Astrocyte of the spinal cord (primary cell): ENCODE measurements at regions not wholly inside any gene's neighbourhood (a gene's known extent, or its start where the extent isn't known, plus 50 kb on each side); places are given as distances from the start of the nearest gene placed in this dataset.

Experiments used
- DNase-seq: peaks from one replicate; pipeline ENCODE4 v3.0.0; 2011; ENCODE audit warnings: low read depth, low spot score
- H3K4me3 ChIP-seq: 2 replicates; pipeline ENCODE4 v1.5.1; 2011; ENCODE audit warnings: low read depth, mild to moderate bottlenecking, low read length, moderate library complexity
- in situ Hi-C: cut with HindIII; loops from 2 replicates; pipeline ENCODE4 v1.10.0; 2017; ENCODE audit warnings: low sequenced_read_pairs
- TF ChIP-seq, protein P1 (sequence below): IDR thresholded peaks from 2 replicates; pipeline ENCODE4 v1.5.1; 2012; ENCODE audit warnings: low read depth, mild to moderate bottlenecking, low read length, inconsistent platforms

- no peak overlapping the region for H3K4me3 ChIP-seq
- in situ Hi-C loops, result no loop called here
- DNase-seq, result peak; percentile 16
- TF ChIP-seq, protein P1, sequence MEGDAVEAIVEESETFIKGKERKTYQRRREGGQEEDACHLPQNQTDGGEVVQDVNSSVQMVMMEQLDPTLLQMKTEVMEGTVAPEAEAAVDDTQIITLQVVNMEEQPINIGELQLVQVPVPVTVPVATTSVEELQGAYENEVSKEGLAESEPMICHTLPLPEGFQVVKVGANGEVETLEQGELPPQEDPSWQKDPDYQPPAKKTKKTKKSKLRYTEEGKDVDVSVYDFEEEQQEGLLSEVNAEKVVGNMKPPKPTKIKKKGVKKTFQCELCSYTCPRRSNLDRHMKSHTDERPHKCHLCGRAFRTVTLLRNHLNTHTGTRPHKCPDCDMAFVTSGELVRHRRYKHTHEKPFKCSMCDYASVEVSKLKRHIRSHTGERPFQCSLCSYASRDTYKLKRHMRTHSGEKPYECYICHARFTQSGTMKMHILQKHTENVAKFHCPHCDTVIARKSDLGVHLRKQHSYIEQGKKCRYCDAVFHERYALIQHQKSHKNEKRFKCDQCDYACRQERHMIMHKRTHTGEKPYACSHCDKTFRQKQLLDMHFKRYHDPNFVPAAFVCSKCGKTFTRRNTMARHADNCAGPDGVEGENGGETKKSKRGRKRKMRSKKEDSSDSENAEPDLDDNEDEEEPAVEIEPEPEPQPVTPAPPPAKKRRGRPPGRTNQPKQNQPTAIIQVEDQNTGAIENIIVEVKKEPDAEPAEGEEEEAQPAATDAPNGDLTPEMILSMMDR, result peak; percentile 49
Observed at GRCh38 chr2:151161821-151162551, 99.7 kb downstream of the RBM43 start.

- DNase-seq, result no peak
- TF ChIP-seq, protein P1, result no peak
- no peak overlapping the region for H3K4me3 ChIP-seq
- in situ Hi-C loops, result no loop called here
Observed at GRCh38 chr2:151159109-151159662, 102.5 kb downstream of the RBM43 start.

DNA sequence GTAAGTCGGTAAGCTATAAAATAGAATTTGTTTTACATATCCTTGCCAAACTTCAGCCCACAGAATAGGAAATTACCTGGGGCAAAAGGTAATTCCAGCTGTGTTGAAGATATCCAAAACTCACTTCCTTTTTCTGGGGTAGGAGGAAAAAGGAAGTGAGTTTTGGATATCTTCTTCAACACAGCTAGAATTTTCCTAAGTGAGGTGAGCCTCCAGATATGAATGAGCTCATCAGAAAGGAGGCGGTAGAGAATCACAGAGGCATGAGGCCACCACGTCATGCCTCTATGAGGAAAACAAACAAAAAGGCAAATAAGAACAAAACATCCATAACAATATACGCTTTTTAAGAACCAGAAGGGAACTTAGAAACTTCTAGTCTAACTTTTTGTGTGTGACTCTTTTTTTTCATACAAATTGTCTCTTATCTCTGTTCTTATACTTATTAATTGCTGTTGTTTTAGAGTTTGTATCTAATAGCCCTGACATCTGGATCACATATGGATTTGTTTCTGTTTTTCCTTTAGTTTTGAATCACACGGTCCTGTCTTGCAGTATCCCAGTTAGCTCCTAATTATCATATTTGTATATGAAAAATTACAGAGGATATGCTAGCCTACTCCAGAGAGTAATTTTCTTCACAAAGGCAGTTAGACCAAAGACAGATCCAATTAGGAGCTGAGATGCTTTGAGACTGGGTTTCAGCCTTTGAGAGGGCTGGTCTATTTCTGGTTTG is 104.5 kb downstream of the RBM43 start:
- DNase-seq, result no peak
- TF ChIP-seq, protein P1, result no peak
- H3K4me3 ChIP-seq, result no peak overlapping the region
- in situ Hi-C loops, result no loop called here

GRCh38 chr2:151156431-151156830 is 105.2 kb downstream of the RBM43 start:
- no peak for DNase-seq
- TF ChIP-seq, protein P1, result no peak
- in situ Hi-C loops, result no loop called here
- H3K4me3 ChIP-seq, result no peak overlapping the region

DNA sequence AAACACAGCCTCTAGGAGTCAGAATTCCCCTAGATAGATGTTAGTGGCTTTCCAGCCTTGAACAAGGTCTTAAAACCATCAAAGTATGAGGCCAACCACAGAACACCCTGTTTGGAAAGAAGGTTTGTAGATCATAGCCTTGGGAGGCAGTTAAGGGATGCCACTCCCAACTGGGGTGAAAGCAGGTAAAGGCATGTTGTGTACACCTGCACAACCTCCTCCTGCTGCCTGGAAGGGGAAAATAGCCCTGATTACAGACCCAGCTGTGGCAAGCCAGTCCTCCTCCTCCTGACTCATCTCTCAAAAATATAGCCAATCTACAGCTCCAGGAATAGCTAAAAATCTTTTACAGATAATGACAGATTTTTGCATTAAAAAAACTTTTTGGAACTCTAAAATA is 108.1 kb downstream of the RBM43 start:
- no peak overlapping the region for H3K4me3 ChIP-seq
- DNase-seq, result no peak
- in situ Hi-C loops, result no loop called here
- TF ChIP-seq, protein P1, result no peak

DNA sequence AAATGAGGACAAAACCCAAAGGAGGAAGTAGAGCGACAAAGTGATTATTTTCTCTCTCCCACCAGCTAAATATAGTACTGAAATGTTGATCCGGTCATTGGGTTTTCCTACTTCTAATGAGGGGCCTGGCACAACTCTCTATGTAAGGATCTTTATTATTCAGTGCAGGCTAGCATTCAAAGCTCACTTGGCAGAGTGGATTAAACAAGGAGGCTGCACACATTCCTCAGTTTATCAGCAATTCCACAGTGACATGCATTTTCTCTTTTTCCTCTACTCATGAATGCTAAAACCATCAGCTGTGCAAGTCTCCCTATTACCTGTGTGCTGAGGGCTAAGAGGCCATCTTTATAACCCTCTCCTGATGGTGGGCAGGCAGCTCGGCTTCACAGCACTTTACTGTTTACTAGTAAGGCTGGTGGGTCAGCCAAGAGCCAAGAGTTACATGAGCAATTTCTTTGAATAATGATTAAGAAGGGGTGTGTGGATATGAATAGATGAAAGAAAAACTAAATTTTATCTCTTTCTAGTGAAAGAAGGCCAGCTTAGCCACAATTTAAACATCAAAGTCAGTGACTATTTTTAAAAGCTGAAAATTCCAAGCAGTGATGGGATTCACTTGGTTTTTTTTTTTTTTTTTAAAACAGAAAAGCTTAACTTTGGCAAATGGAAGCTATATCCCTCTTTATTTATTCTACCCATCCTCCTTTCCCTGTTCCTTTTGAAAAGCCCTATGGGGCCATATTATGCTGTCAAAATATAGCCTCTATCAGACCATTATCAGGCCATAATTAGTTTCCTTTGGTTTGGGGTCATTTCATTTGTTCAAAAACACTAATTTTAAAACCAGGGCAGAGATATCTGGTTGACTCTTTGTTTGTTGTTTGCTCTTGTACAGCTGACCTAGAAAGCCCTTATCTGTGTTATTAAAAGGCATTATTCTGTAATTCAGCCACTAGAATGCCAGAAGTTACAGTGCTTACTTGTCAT is 111.0 kb downstream of the RBM43 start:
- no peak overlapping the region for H3K4me3 ChIP-seq
- TF ChIP-seq, protein P1, result no peak
- in situ Hi-C loops, result no loop called here
- no peak for DNase-seq
